ENCODE measurements at regions not wholly inside any gene's neighbourhood (a gene's known extent, or its start where the extent isn't known, plus 50 kb on each side); places are given as distances from the start of the nearest gene placed in this dataset.

- TF ChIP-seq CTCF (IDR thresholded peaks at IDR 0.05) (no peak), POLR2A (IDR thresholded peaks at IDR 0.05) (no peak)
These were observed 909.8 kb downstream of the EFNB2 start for GRCh38 chr13:105625691-105626090.
